RKO (cell line): ENCODE measurements at regions not wholly inside any gene's neighbourhood (a gene's known extent, or its start where the extent isn't known, plus 50 kb on each side); places are given as distances from the start of the nearest gene placed in this dataset.
"Not testable (repeated sequence)": the region's sequence is repeated elsewhere in the genome, so short reads cannot be mapped to it uniquely, and the experiment has no call there.

ENCODE experiments used
- DNase-seq: peaks from one replicate; pipeline ENCODE4 v3.0.0-alpha.2; 2016; ENCODE audit warnings: low spot score

- DNase-seq, result no peak
These were observed 191.9 kb downstream of the RRAGC start for GRCh38 chr1:38667626-38668025.

GRCh38 chr1:38662126-38662525 lies 197.4 kb downstream of the RRAGC start:
- DNase-seq, result no peak

DNA sequence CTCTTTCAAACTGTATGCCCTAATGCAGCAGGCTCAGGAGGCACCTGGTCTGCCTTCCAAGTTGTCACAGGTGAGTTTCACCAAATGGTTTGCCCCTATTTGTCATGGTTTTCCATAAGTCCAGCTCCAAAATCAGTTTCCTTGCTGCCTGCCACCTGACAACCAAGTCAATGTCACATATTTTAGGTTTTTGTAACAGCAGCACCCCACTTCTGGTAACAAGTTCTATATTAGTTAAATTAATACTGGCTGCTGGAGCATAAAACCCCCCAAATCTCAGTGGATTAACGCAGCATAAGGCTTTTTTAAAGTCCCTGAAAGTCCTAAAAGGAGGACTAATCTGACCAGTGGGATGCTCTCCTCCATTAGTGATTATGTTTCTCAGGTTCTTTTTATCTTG lies 200.7 kb downstream of the RRAGC start:
- no peak for DNase-seq

DNA sequence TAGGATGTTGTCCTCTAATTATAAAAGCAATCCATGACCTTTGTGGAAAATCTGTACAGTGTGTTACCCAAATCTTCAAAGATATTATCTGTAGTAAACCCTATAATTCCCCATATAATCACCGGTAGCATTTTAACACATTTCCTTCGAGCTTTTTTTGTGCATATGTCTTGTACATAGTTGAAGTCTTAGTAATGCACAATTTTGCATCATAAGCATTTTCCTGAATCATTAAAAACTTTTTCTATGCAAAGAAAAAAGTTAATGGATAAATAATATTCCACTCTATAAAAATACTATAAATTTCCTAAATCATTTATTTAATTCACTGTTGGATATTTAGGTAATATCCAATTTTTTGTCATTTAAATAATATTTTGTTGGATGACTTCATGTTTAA lies 201.7 kb downstream of the RRAGC start:
- no peak for DNase-seq

DNA sequence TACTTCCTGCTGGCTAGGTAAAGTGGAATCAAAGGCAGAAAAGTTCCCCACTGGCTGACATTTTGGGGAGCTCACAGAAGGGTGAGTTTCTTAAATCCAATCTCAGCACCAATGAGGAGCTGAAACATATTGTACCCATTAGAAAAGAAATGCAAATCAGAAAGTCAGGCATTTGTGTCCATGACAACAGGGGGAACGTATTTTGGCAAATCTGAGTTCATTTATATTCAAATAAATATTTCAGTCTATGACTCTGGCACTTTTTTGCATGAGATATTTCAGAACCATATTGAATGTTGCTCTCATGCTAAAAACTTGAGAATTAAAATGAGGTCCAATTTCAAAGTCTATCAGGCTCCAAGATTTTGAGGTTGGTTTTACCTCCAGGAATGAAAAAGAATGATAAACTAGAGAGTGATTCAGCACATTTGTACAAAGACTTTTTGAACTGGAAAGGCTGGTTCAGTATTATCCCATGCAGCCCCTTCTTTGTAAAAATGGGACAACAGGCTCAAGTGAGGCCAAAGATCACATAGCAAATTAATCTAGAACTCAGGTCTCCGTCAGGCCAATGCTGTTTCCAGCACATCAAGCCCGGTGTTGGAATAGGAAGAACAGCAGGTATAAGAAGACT lies 202.2 kb downstream of the RRAGC start:
- DNase-seq, result no peak

GRCh38 chr1:38656726-38657125 lies 202.8 kb downstream of the RRAGC start:
- DNase-seq, result no peak

DNA sequence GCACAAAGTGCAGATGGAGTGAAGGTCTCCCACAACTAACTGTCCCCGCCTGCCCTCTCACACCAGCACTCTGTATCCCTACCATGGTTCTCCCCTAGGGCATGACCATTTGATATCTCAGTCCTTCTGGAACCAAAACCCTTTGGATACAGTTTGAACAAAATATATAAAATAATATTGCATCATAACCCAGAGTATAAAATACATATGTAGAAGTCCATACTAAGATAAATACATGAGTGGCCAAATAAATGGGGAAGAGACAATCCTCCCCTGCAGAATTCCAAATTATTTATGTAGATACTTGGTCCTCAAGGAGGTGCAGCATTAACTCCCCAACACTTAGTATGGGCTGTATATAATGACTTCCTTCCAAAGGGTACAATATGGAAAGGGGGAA lies 207.4 kb downstream of the RRAGC start:
- DNase-seq, result no peak

DNA sequence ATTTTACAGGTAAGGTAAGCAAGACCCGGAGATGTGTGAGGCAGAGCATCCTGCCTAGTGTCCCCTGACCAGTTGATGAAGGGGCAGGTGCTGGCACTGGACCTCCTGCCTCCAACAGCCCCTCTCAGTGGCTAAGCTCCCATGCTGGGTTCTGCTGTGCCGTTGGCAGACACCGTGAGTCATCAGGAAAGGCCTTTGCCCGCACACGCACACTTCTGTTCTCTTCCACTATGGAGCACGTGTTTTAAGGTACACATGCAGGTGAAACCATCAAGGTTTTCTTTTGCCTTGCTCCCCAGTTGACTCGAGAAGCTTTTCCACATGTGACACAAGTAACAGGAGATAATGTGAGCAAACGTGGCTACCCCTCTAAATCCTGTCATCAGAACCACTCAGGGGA lies 207.9 kb downstream of the RRAGC start:
- no peak for DNase-seq

DNA sequence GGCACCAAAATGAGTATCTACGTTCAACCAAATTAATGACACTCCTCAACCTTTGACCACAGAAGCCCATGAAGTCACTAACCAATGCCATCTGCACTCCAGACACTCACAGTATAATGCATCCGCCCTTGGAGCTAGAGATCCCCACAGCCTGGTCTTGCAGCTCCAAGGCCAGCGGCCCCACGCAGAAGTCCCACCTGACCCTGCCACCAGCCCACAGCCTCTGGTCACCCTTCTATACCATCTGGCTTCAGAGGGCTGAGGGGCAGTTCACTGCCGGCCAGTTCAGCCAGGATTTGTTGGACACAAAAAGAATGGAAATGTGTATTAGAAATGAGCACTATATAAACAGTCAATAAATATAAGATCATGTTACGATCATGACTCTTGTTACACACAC lies 211.2 kb downstream of the RRAGC start:
- no peak for DNase-seq

DNA sequence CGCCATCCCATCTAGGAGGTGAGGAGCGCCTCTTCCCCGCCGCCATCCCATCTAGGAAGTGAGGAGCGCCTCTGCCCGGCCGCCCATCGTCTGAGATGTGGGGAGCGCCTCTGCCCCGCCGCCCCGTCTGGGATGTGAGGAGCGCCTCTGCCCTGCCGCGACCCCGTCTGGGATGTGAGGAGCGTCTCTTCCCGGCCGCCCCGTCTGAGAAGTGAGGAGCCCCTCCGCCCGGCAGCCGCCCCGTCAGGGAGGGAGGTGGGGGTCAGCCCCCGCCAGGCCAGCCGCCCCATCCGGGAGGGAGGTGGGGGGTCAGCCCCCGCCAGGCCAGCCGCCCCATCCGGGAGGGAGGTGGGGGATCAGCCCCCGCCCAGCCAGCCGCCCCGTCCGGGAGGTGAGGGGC lies 212.2 kb downstream of the RRAGC start:
- DNase-seq, result not testable (repeated sequence)

DNA sequence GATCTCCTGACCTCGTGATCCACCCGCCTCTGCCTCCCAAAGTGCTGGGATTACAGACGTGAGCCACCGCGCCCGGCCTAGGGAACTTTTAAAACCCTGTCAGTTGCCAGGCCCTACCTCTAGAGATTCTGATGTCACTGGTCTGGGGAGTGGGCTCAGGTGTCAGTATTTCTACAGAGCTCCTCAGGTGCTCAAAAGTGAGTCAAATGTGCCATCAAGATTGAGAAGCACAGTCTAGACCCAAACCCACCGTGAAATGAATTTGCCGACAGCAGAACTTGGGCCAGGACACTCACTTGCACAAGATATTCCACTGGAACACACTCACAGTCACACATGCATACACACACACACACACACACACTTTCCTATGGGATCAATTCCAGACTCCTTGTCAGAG lies 215.5 kb downstream of the RRAGC start:
- no peak for DNase-seq

GRCh38 chr1:38641661-38642060 lies 217.9 kb downstream of the RRAGC start:
- DNase-seq, result no peak

- DNase-seq, result no peak
These were observed 219.2 kb downstream of the RRAGC start for GRCh38 chr1:38640371-38640770.

- DNase-seq, result no peak
These were observed 231.3 kb downstream of the RRAGC start for GRCh38 chr1:38628241-38628640.

- DNase-seq, result no peak
These were observed 233.6 kb downstream of the RRAGC start for GRCh38 chr1:38625939-38626338.

GRCh38 chr1:38624336-38625039 lies 235.1 kb downstream of the RRAGC start:
- no peak for DNase-seq

DNA sequence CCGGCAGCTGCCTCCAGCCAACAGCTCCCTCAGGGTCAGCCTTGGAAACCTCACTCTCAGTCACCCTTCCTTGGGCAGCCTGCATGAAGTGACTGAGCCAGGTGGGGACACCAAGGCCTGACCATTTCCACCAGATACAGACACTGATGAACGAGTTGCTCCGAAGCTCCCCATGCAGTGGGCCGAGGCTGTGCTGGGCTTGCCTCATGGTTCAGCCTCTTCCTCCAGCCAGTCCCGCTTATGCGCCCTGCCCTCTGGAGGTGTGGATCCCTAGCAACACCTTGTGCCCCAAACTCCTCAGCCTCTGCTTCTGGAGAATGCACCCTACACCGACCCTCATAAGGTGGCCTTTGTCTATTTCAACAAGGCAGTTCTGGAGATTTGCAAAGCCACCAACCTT lies 236.0 kb downstream of the RRAGC start:
- no peak for DNase-seq

DNA sequence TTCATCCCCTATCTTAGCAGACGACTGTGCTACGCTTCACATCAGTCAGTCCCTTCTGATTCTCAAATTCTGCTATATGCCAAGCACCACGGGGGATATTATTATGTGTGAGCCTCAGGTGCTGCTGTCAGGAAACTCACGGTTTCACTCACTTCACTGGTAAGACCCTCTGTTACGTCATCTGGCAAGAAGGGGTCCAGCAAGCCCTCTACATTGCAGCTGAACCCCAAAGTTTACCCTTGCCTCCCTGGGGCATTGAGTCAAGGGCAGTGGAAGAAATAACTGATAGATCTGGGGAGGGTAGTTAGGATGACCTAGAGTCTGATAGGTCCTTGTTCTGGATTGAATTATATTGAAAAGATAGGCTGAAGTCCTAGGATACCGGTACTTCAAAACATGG lies 237.4 kb downstream of the RRAGC start:
- DNase-seq, result no peak

DNA sequence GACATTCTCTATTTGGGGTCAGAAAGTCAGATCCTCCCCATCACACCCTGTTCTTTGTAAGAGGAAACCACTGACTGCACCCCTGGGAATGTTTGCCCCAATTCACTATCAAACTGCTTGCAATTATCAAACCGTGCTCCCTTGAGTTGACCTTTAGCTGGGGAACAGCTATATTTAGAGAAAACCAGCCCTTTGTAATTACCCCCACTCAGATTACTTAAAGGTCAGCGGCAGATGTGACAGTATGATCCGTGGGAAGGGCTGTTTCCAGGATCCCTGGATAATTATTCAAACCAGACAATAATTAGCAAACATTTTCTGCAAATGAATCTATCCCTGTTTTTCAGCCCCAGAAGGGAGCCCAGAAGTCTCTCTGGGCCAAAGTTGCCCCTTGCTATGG lies 242.7 kb downstream of the RRAGC start:
- DNase-seq, result no peak

DNA sequence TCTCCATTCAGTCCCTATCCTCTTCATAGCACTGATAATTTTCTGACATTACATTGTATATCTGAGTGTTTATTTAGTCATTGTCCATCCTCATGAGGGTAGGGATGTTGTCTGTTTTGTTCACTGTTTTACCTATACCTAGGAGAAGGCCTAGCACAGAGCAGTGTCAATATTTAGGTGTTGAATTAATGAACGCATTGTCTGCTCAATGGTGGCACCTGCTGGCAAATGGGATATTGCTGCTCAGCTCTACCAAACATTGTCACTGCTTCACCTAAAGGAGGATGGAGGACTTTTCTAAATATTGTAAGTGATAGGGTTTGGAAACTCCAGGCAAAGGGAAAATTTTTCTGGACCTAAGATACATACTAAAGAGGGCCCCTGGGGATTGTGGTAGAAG lies 243.9 kb downstream of the RRAGC start:
- DNase-seq, result no peak

- DNase-seq, result no peak
These were observed 244.7 kb downstream of the RRAGC start for GRCh38 chr1:38614861-38615260.

DNA sequence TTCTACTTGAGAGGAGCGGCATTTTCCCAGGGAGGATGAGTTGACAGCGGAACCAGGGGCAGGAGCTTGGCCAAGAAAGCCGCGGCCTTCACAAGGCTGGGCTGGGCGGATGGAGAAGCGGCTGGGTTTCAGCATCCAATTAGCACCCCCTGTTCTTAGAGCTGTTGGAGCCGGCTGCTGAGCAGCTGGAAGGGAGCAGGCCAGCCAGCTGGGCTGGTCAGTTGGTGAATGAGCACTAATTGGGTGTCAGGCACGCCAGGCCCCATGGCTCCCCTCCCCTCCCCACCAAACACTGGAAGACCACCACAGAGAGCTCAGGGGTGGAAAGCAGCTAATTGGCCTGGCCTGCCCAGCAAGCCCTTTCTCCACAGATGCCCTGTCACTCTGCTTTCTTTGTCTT lies 245.6 kb downstream of the RRAGC start:
- DNase-seq, result no peak

GRCh38 chr1:38612951-38613350 lies 246.6 kb downstream of the RRAGC start:
- no peak for DNase-seq

GRCh38 chr1:38611664-38612211 lies 247.8 kb downstream of the RRAGC start:
- no peak for DNase-seq
